ENCODE measurements at regions not wholly inside any gene's neighbourhood (a gene's known extent, or its start where the extent isn't known, plus 50 kb on each side); places are given as distances from the start of the nearest gene placed in this dataset.

DNA sequence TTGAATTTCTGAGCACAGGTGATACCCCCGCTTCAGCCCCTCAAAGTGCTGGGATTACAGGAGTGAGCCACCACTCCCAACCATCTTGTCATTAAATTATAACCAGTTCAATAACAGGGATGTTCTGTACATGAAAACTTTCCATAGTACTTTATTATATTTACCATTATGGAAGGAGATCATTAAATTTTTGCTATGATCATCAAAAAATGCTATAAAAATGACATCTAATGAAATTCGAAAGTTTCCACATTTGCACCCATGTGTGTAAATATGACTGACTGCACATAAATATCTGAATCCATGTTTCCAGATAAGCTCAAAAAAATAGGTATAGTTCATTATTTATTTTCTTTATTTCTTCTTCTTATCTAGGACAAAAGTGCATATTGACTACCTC, 182.6 kb downstream of the FBXO8 start:
- H3K27ac Mint-ChIP-seq: no peak overlapping the region
- peaks cover 7% of the 10 kb centered on the region for H3K27me3 Mint-ChIP-seq (ENCODE audit: low read depth)
- peaks cover 3% of the 10 kb centered on the region for H3K9me3 Mint-ChIP-seq
- no peak for DNase-seq (ENCODE audit: low spot score in 2 of 2, unreplicated experiment in 2 of 2)
- TF ChIP-seq, protein P1, sequence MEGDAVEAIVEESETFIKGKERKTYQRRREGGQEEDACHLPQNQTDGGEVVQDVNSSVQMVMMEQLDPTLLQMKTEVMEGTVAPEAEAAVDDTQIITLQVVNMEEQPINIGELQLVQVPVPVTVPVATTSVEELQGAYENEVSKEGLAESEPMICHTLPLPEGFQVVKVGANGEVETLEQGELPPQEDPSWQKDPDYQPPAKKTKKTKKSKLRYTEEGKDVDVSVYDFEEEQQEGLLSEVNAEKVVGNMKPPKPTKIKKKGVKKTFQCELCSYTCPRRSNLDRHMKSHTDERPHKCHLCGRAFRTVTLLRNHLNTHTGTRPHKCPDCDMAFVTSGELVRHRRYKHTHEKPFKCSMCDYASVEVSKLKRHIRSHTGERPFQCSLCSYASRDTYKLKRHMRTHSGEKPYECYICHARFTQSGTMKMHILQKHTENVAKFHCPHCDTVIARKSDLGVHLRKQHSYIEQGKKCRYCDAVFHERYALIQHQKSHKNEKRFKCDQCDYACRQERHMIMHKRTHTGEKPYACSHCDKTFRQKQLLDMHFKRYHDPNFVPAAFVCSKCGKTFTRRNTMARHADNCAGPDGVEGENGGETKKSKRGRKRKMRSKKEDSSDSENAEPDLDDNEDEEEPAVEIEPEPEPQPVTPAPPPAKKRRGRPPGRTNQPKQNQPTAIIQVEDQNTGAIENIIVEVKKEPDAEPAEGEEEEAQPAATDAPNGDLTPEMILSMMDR (IDR thresholded peaks at IDR 0.05; ENCODE audit: unreplicated experiment): no peak
- no peaks in the 10 kb centered on the region for H3K36me3 Mint-ChIP-seq
- peaks cover 13% of the 10 kb centered on the region for H3K4me1 Mint-ChIP-seq
- H3K4me3 Mint-ChIP-seq: no peak overlapping the region

DNA sequence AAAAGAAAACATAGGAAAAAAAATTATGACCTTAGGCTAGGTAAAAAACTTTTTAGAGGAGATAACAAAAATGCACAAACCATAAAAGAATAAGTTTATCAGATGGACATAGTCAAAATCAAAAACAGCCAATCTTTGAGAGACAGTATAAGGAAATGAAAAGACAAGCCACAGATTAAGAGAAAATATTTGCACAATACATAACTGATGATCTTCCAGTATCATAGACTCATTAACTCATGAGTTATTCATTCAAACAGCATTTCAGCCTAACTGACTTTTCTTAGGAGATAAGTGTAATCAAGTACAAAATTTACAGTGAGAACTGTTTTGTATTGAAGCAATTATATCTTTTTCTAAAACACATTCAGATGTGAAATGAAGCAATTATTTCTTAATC, 183.8 kb downstream of the FBXO8 start:
- TF ChIP-seq, protein P1 (IDR thresholded peaks at IDR 0.05; ENCODE audit: unreplicated experiment): no peak
- Mint-ChIP-seq H3K27ac (no peak overlapping the region), H3K27me3 (ENCODE audit: low read depth) (peaks cover 7% of the 10 kb centered on the region), H3K9me3 (peaks cover 3% of the 10 kb centered on the region), H3K4me3 (no peak overlapping the region), H3K36me3 (no peaks in the 10 kb centered on the region), H3K4me1 (peaks cover 13% of the 10 kb centered on the region)
- DNase-seq (ENCODE audit: low spot score in 2 of 2, unreplicated experiment in 2 of 2): no peak

DNA sequence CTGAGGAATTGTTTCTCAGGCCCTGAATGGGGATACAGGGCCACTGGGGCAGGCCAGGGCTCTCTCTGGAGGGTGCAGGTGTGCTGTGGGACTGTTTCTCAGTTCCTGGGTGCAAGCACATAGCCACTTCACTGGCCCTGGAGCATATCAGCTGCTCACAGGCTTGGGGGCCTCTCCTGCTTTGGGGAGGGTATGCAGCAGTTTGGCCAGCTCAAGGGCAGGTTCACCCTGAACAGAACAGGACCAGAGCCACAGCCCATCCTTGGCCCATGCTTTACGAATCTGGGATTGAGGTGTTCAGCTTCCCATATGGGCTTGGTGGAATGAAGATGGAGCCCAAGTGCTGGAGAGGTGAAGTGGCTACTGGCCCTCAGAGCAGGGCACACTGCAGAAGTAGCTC, 186.5 kb downstream of the FBXO8 start:
- Mint-ChIP-seq H3K36me3 (no peaks in the 10 kb centered on the region), H3K4me3 (no peak overlapping the region), H3K9me3 (peaks cover 17% of the 10 kb centered on the region), H3K4me1 (peaks cover 13% of the 10 kb centered on the region), H3K27me3 (ENCODE audit: low read depth) (no peaks in the 10 kb centered on the region), H3K27ac (no peak overlapping the region)
- no peak for DNase-seq (ENCODE audit: low spot score in 2 of 2, unreplicated experiment in 2 of 2)
- TF ChIP-seq, protein P1 (IDR thresholded peaks at IDR 0.05; ENCODE audit: unreplicated experiment): no peak

DNA sequence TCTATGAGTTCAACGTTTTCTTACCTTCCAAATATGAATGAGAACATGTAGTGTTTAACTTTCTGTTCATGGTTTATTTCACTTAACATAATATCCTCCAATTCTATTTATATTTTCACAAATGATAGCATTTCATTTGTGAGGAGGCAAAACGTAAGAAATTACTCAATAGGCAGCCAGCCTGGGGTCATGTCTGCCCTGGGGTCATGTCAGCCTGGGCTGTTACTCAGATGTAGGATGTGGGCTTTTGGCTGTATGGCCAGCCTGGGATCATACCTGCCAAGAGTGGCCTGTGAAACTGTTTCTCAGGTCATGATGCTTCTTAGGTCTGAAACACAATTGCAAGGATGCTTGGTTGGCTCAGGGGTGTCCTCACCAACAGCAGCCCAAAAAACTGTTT, 187.0 kb downstream of the FBXO8 start:
- H3K27me3 Mint-ChIP-seq (ENCODE audit: low read depth): no peaks in the 10 kb centered on the region
- no peak overlapping the region for H3K4me3 Mint-ChIP-seq
- no peaks in the 10 kb centered on the region for H3K36me3 Mint-ChIP-seq
- TF ChIP-seq, protein P1 (IDR thresholded peaks at IDR 0.05; ENCODE audit: unreplicated experiment): no peak
- DNase-seq (ENCODE audit: low spot score in 2 of 2, unreplicated experiment in 2 of 2): no peak
- peaks cover 17% of the 10 kb centered on the region for H3K9me3 Mint-ChIP-seq
- no peak overlapping the region for H3K27ac Mint-ChIP-seq
- H3K4me1 Mint-ChIP-seq: peaks cover 13% of the 10 kb centered on the region

DNA sequence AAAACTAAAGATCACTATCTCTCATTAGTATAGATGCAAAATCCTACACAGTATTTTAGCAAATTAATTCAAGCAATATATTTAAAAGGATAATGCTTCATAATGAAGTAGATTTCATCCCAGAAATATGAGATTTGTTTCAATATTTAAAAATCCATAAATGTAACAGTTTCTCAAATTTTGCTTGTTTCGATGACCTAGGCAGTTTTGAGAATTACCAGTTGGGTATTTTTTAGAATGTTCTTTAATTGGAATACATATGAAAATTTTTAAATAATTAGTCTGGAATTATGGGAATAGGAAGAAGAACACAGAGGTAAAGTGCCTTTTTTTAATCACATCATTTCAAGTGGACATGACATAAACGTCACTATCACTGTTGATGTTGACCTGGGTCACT, 192.3 kb downstream of the FBXO8 start:
- peaks cover 14% of the 10 kb centered on the region for H3K9me3 Mint-ChIP-seq
- TF ChIP-seq, protein P1 (IDR thresholded peaks at IDR 0.05; ENCODE audit: unreplicated experiment): no peak
- H3K27me3 Mint-ChIP-seq (ENCODE audit: low read depth): no peaks in the 10 kb centered on the region
- H3K4me1 Mint-ChIP-seq: peaks cover 20% of the 10 kb centered on the region
- DNase-seq (ENCODE audit: low spot score in 2 of 2, unreplicated experiment in 2 of 2): no peak
- H3K36me3 Mint-ChIP-seq: no peaks in the 10 kb centered on the region
- no peak overlapping the region for H3K4me3 Mint-ChIP-seq
- no peak overlapping the region for H3K27ac Mint-ChIP-seq

DNA sequence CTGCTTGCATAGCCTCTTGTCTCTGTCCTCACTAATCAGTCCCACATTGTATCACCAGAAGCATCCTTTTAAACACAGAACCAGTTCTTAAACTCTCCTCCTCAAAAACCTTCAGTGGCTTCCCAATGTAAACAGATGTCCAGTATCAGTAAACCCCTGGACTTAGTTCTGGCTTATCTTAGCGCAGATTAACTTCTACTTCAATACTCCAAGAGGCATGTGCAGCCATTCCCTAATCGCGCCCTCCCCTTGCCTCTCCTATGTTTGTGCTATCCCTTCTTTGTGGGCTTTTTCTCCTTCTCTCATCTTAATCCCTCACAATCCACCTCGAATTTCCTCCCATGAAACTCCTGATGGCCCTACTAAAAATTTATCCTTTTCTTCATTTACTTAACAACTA, 193.8 kb downstream of the FBXO8 start:
- Mint-ChIP-seq H3K27ac (peak overlapping the region; percentile 4), H3K4me1 (peaks cover 25% of the 10 kb centered on the region), H3K4me3 (no peak overlapping the region), H3K27me3 (ENCODE audit: low read depth) (no peaks in the 10 kb centered on the region), H3K9me3 (peaks cover 14% of the 10 kb centered on the region), H3K36me3 (no peaks in the 10 kb centered on the region)
- DNase-seq (ENCODE audit: low spot score in 2 of 2, unreplicated experiment in 2 of 2): no peak
- TF ChIP-seq, protein P1 (IDR thresholded peaks at IDR 0.05; ENCODE audit: unreplicated experiment): no peak

Measured in mesothelial cell of epicardium (in vitro differentiated cells).